GM12878 (cell line): ENCODE measurements at regions not wholly inside any gene's neighbourhood (a gene's known extent, or its start where the extent isn't known, plus 50 kb on each side); places are given as distances from the start of the nearest gene placed in this dataset.

Experiments used
- ATAC-seq: fragments of 200-7000 bp; cut with Tn5 transposase; 3 replicates; pipeline ENCODE4 v1.9.1; 2020; ENCODE audit warnings: mild to moderate bottlenecking, moderate library complexity
- BruUV-seq: library from RNA; stranded (reverse); fragments of 400-500 nt; replicated peaks from 2 replicates; lab custom pipeline; 2021; lab: Mats Ljungman, UMichigan
- CTCF ChIA-PET: fragments of 300-600 bp; sonication (Branson Sonifier 250); formaldehyde crosslinking; extraction: SDS; loops from one replicate; lab custom pipeline; 2021; ENCODE audit warnings: inconsistent platforms; lab: Yijun Ruan, JAX
- POLR2A ChIA-PET: fragments of 350-600 bp; formaldehyde crosslinking; extraction: SDS; loops from one replicate; lab custom pipeline; 2021; ENCODE audit warnings: inconsistent platforms; lab: Charles Lee
- RAD21 ChIA-PET: fragments of 300-600 bp; sonication (Branson Sonifier 250); formaldehyde crosslinking; loops from one replicate; lab custom pipeline; 2023; ENCODE audit warnings: antibody characterized with exemption; ENCODE audit not compliant: unreplicated experiment; lab: Charles Lee
- SMC1A ChIA-PET: fragments of 300-600 bp; sonication (Branson Sonifier 250); formaldehyde crosslinking; loops from one replicate; lab custom pipeline; 2023; ENCODE audit not compliant: unreplicated experiment, uncharacterized antibody; lab: Charles Lee
- DNase-seq: peaks from one replicate; pipeline ENCODE4 v3.0.0-alpha.2; 2011; ENCODE audit warnings: low read depth, low spot score
- FAIRE-seq: peaks from 3 replicates; lab custom pipeline; 2011; peaks lifted over from hg19 to GRCh38; lab: Jason Lieb, UNC
- H2AFZ ChIP-seq: 2 replicates; pipeline ENCODE4 v1.6.0; 2011; ENCODE audit warnings: low read depth, low read length, control low read depth; ENCODE audit not compliant: control insufficient read depth
- H3K27ac ChIP-seq: 2 replicates; pipeline ENCODE4 v1.5.1; 2011; ENCODE audit warnings: control low read depth; ENCODE audit not compliant: control insufficient read depth, insufficient read depth
- H3K27me3 ChIP-seq, 2 experiments: replicated peaks in 1 of 2; 2 replicates each; pipeline versions ENCODE4 v1.6.0 to v1.6.1; 2011; ENCODE audit warnings: low read length in 1 of 2; ENCODE audit not compliant: control insufficient read depth in 2 of 2, insufficient read depth in 2 of 2
- H3K36me3 ChIP-seq, 2 experiments: 2 replicates each; pipeline ENCODE4 v1.5.1; 2011; ENCODE audit warnings: low read length in 1 of 2; ENCODE audit not compliant: control insufficient read depth in 2 of 2, insufficient read depth in 2 of 2
- H3K4me1 ChIP-seq: 2 replicates; pipeline ENCODE4 v1.6.1; 2011; ENCODE audit warnings: mild to moderate bottlenecking, low read length, moderate library complexity, mixed read lengths; ENCODE audit not compliant: control insufficient read depth, insufficient read depth
- H3K4me2 ChIP-seq: 2 replicates; pipeline ENCODE4 v1.6.0; 2011; ENCODE audit warnings: control low read depth; ENCODE audit not compliant: control insufficient read depth, insufficient read depth
- H3K4me3 ChIP-seq: fragments of 200-600 bp; sonication (generic); 2 replicates; pipeline ENCODE4 v1.5.1; 2016
- H3K79me2 ChIP-seq: 2 replicates; pipeline ENCODE4 v1.6.0; 2011; ENCODE audit warnings: low read length; ENCODE audit not compliant: control insufficient read depth, insufficient read depth
- H3K9ac ChIP-seq: 2 replicates; pipeline ENCODE4 v1.8.0; 2011; ENCODE audit warnings: low read length, control low read depth, mixed read lengths; ENCODE audit not compliant: control insufficient read depth, insufficient read depth
- H3K9me3 ChIP-seq: replicated peaks from 3 replicates; pipeline ENCODE4 v1.5.1; 2011; ENCODE audit warnings: mild to moderate bottlenecking, low read length; ENCODE audit not compliant: control insufficient read depth, insufficient read depth
- H4K20me1 ChIP-seq: 2 replicates; pipeline ENCODE4 v1.6.0; 2011; ENCODE audit not compliant: control insufficient read depth, insufficient read depth
- BCL11A ChIP-seq: IDR thresholded peaks from 2 replicates; pipeline ENCODE4 v1.6.1; 2011; ENCODE audit warnings: low read depth, low read length
- CREB1 ChIP-seq: IDR thresholded peaks from 2 replicates; pipeline ENCODE4 v1.6.1; 2012; ENCODE audit warnings: low read depth, mild to moderate bottlenecking, inconsistent platforms
- EED ChIP-seq: sonication (generic); IDR thresholded peaks from 2 replicates; pipeline ENCODE4 v1.6.1; 2016; ENCODE audit warnings: antibody characterized with exemption, low read depth
- ETV6 ChIP-seq, 2 experiments: fragments of 450-650 bp in 1 of 2; IDR thresholded peaks in 1 of 2; conservative IDR thresholded peaks in 1 of 2; 2 replicates each; pipeline ENCODE4 v1.6.1; 2014; ENCODE audit warnings: antibody characterized with exemption in 1 of 2, borderline replicate concordance in 1 of 2, low read depth in 1 of 2, mild to moderate bottlenecking in 1 of 2, moderate library complexity in 1 of 2
- MAX ChIP-seq: IDR thresholded peaks from 2 replicates; pipeline ENCODE4 v1.6.1; 2012; ENCODE audit warnings: low read depth, low read length, improper control_type of control experiment
- MTA3 ChIP-seq: IDR thresholded peaks from 2 replicates; pipeline ENCODE4 v1.6.1; 2012; ENCODE audit warnings: low read length, inconsistent platforms, borderline replicate concordance
- NR2C2 ChIP-seq: IDR thresholded peaks from 2 replicates; pipeline ENCODE4 v1.6.1; 2011; ENCODE audit warnings: borderline replicate concordance, low read depth; ENCODE audit not compliant: control insufficient read depth, insufficient read length
- RCOR1 ChIP-seq: conservative IDR thresholded peaks from 2 replicates; pipeline ENCODE4 v1.6.1; 2012; ENCODE audit warnings: low read depth, low read length, improper control_type of control experiment
- RUNX3 ChIP-seq: IDR thresholded peaks from 2 replicates; pipeline ENCODE4 v1.6.1; 2012; ENCODE audit warnings: low read length, inconsistent platforms
- SPI1 ChIP-seq: IDR thresholded peaks from 2 replicates; pipeline ENCODE4 v1.6.1; 2011; ENCODE audit warnings: low read depth, mild to moderate bottlenecking, low read length, moderate library complexity, borderline replicate concordance; ENCODE audit not compliant: insufficient read depth
- SREBF1 ChIP-seq: IDR thresholded peaks from 2 replicates; pipeline ENCODE4 v1.6.1; 2012; ENCODE audit warnings: mild to moderate bottlenecking, low read length
- ZNF217 ChIP-seq: fragments of 450-650 bp; IDR thresholded peaks from 2 replicates; pipeline ENCODE4 v1.6.1; 2017; ENCODE audit warnings: antibody characterized with exemption, mild to moderate bottlenecking
- ZNF622 ChIP-seq: fragments of 450-650 bp; IDR thresholded peaks from 2 replicates; pipeline ENCODE4 v1.6.1; 2017; ENCODE audit warnings: mild to moderate bottlenecking, inconsistent platforms
- WGBS: methylation state at CpG from one replicate; pipeline ENCODE4 v1.1.6; 2016; ENCODE audit warnings: low lambda C conversion rate; ENCODE audit not compliant: insufficient replicate concordance, insufficient coverage; ENCODE audit errors: missing lambda C conversion rate; 5-methylcytosine and 5-hydroxymethylcytosine counted together
- in situ Hi-C: fragments of 300-500 bp; cut with MboI; formaldehyde crosslinking; loops from 9 replicates; pipeline ENCODE4 v1.14.3; 2018; ENCODE audit warnings: mixed read lengths
- intact Hi-C: fragments of 100-400 bp; cut with micrococcal nuclease; formaldehyde crosslinking; loops from one replicate; pipeline ENCODE4 v1.14.2; 2022; ENCODE audit not compliant: unreplicated experiment
- TF ChIP-seq, protein P1 (sequence below): fragments of 450-650 bp; IDR thresholded peaks from 2 replicates; pipeline ENCODE4 v1.6.1; 2018; ENCODE audit warnings: borderline replicate concordance, mild to moderate bottlenecking; ENCODE audit not compliant: partially characterized antibody

DNA sequence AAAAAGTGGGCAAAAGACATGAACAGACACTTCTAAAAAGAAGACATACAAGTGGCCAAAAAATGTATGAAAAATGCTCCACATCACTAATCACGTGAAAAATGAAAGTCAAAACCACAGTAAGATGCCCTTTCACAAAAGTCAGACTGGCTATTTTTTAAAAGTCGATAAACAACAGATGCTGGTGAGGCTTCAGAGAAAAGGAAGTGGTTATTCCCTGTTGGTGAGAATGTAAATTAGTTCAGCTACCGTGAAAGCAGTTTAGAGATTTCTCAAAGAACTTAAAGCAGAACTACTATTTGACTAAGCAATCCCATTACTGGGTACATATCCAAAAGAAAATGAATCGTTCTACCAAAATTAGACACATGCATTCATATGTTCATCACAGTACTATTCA, 237.0 kb downstream of the KIF21A start (continued):
- TF ChIP-seq ZNF217 (no peak), SPI1 (peak; percentile 47; the same call in 1 of the 2 replicates)

DNA sequence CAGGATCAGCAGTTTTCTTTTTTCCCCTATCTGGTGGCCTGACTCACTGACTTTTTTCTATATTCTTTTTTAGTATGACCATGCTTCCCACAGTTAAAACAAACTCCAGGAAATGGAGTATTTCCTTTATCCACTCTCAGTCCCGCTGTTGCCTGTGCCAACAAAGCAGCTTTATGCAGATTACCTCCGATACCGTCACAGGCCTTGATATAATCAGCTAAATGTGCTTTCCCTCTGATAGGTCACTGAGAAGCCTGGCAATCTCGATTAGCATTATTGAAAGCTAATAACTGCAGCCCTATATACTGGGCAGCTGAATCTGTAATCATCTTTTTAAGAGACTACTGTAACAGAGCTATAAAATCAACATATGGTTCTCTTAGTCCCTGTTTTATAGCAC, 243.6 kb downstream of the KIF21A start:
- ChIA-PET SMC1A (interaction anchor here (0.7 kb wide), 1 partner anchor 47 kb away, joined by 3 read pairs; no protein-coding TSS in a partner anchor), CTCF (no interaction called here), POLR2A (no interaction called here), RAD21 (no interaction called here)
- 20% methylated on average over 4 of the region's 4 CpGs for WGBS
- BruUV-seq: no TSS peak
- H3K27me3 ChIP-seq: no peaks in the 10 kb centered on the region
- DNase-seq: no peak
- H3K27ac ChIP-seq: no peak overlapping the region
- TF ChIP-seq BCL11A: no peak
- TF ChIP-seq, protein P1, sequence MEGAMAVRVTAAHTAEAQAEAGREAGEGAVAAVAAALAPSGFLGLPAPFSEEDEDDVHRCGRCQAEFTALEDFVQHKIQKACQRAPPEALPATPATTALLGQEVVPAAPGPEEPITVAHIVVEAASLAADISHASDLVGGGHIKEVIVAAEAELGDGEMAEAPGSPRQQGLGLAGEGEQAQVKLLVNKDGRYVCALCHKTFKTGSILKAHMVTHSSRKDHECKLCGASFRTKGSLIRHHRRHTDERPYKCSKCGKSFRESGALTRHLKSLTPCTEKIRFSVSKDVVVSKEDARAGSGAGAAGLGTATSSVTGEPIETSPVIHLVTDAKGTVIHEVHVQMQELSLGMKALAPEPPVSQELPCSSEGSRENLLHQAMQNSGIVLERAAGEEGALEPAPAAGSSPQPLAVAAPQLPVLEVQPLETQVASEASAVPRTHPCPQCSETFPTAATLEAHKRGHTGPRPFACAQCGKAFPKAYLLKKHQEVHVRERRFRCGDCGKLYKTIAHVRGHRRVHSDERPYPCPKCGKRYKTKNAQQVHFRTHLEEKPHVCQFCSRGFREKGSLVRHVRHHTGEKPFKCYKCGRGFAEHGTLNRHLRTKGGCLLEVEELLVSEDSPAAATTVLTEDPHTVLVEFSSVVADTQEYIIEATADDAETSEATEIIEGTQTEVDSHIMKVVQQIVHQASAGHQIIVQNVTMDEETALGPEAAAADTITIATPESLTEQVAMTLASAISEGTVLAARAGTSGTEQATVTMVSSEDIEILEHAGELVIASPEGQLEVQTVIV: no peak
- TF ChIP-seq MTA3: no peak
- no peak for TF ChIP-seq EED
- no peak for TF ChIP-seq ZNF622
- no peak for TF ChIP-seq RCOR1
- no peak for TF ChIP-seq CREB1
- no peak for TF ChIP-seq RUNX3
- no peak for TF ChIP-seq ZNF217
- no peak for TF ChIP-seq SREBF1
- TF ChIP-seq ETV6 (conservative IDR thresholded peaks at IDR 0.05 in 1 of 2, IDR thresholded peaks at IDR 0.05 in 1 of 2; ENCODE audit: borderline replicate concordance in 1 of 2, low read depth in 1 of 2): no peak
- no peak for TF ChIP-seq NR2C2
- TF ChIP-seq MAX: no peak
- no peaks in the 10 kb centered on the region for H4K20me1 ChIP-seq
- no peak overlapping the region for H2AFZ ChIP-seq
- H3K9ac ChIP-seq: no peak overlapping the region
- in situ Hi-C loops: no loop called here
- no peaks in the 10 kb centered on the region for H3K4me1 ChIP-seq
- intact Hi-C loops: no loop called here
- no peaks in the 10 kb centered on the region for H3K79me2 ChIP-seq
- H3K36me3 ChIP-seq: no peaks in the 10 kb centered on the region
- H3K4me2 ChIP-seq: no peak overlapping the region
- H3K9me3 ChIP-seq: no peaks in the 10 kb centered on the region; the same call in 2 of the 3 replicates
- no peak for FAIRE-seq
- ATAC-seq: no peak
- no peak overlapping the region for H3K4me3 ChIP-seq
